GM04503 (cell line): ENCODE measurements at regions not wholly inside any gene's neighbourhood (a gene's known extent, or its start where the extent isn't known, plus 50 kb on each side); places are given as distances from the start of the nearest gene placed in this dataset.
"Not testable (repeated sequence)": the region's sequence is repeated elsewhere in the genome, so short reads cannot be mapped to it uniquely, and the experiment has no call there.

Source experiments
- DNase-seq: peaks from one replicate; pipeline ENCODE4 v3.0.0-alpha.2; 2012; ENCODE audit warnings: low read depth

GRCh38 chr2:111366641-111367029, 245.9 kb downstream of the BCL2L11 start:
- not testable (repeated sequence) for DNase-seq

- DNase-seq: not testable (repeated sequence)
Observed at GRCh38 chr2:111367080-111367479, 246.4 kb downstream of the BCL2L11 start.

- DNase-seq: not testable (repeated sequence)
Observed at GRCh38 chr2:111367871-111368270, 247.2 kb downstream of the BCL2L11 start.

DNA sequence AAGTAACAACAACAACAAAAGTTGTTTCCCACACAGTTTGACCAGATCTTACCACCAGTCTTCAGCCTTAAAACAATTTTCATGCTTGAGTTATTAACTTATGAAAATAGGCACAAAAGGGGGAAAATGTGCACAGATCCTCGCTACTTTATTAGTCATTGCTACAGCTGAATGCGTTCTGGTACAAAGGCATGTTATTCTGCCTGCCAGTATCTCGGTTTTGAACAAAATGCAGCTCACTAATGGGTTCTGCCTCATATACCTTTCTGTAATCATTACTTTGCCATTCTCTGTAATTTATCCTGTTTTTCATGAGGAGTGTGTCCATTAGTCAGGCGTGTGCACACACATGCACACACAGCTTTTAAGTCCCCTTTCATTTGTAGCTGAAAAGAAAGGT, 247.6 kb downstream of the BCL2L11 start:
- not testable (repeated sequence) for DNase-seq

- DNase-seq: not testable (repeated sequence)
Observed at GRCh38 chr2:111373060-111373459, 252.3 kb downstream of the BCL2L11 start.

GRCh38 chr2:111373989-111374388, 253.3 kb downstream of the BCL2L11 start:
- DNase-seq: not testable (repeated sequence)

DNA sequence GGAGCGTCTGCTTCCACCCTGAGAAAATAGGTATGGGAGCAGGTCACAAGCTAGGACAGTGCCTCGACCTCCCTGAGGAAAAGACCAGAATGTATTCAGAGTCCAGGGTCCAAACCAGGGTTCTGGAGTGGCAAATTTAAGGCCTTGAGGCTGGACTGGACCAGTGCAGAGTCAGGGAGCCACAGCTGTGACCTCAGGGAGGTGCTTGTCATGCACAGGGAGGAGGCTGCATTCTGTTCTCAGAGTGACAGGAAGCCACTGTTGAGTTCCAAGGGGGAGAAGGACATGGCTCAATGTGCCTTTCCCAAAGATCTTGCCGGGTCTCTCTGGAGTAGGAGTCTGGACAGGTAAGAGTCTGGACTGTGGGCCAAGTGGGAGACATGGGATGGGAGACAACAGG, 254.0 kb downstream of the BCL2L11 start:
- not testable (repeated sequence) for DNase-seq

- DNase-seq: not testable (repeated sequence)
Observed at GRCh38 chr2:111375320-111375883, 254.7 kb downstream of the BCL2L11 start.

DNA sequence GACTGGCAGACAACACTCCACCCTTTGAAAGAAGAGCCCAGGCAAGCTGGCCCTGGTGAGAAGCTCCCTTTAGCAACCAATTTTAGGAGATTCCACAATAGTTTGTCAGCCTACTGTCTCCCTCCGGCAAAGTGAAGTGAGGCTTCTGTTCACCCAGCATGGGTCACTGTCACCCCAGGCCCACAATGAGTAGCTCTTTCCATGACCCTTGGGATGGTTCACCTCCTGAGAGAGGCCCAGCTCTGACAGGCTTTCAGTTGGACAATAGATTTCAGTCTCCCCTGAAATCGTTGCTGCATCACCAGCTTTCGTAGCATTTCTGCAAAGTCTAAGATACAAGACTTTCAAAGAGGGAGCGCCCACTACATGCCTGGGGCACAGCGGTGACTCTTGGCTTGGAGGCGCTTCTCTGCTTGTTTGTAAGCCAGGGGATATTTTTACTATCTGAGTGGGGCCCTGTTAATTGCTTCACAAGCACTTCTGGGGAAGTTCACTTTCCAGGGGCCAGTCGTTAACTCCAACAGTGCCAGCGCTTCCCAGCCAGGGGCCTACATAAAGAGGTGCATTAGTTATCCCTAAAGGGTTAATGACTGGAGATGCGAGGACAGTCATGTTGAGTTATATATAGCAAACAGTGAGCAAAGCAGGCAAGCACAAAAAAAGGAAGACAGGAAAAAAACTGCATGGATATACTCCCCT, 255.7 kb downstream of the BCL2L11 start:
- not testable (repeated sequence) for DNase-seq

- DNase-seq: not testable (repeated sequence)
Observed at GRCh38 chr2:111376971-111377352, 256.2 kb downstream of the BCL2L11 start.

- not testable (repeated sequence) for DNase-seq
Observed at GRCh38 chr2:111377386-111377959, 256.8 kb downstream of the BCL2L11 start.

DNA sequence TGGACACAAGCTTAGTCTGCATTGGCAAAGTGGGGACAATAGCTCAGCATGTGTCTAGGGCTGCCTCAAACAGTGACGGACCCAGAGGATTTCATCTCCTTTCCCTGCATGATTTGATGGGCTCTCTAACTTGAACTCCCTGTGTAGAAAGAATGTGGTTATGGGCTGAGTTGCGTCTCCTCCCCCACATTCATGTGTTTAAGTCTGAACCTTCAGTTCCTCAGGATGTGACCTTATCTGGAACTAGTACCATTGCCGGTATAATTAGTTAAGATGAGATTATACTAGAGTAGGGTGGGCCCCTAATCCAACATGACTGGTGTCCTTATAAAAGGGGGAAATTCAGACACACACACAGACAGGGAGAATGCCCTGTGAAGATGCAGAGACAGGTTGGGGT, 257.6 kb downstream of the BCL2L11 start:
- not testable (repeated sequence) for DNase-seq

DNA sequence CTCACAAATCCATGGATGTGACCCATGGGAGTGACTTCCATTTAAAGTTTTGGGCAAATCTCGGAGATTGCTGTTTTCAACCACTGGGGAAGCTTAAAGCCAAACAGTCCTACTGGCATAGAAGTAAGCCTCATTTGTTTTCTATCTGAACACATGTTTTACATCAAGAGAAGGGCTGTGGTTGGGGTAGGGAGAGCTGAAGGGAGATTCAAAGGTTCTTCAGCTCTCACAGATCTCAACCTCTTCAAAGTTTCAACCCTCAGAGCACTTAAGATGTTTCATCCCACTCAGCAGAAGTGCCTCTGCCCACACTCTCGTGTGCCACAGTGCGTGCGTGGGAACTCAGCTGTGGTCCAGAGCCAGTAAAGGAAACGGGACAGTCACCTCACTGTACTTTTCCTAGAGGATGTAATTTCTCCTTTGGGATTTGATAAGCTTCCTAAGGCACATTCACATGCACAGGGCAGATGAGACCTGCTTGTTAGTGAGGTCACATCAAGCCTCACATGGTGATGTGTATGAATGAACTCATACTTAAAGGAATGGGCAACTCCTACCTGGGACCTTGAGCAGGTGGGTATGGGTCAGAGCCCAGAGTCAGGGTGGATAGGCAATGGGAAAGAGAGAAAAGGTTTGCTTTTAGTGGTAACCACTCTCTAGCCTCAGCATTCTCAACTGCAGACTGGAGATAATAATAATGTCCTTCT, 260.2 kb downstream of the BCL2L11 start:
- DNase-seq: not testable (repeated sequence)

GRCh38 chr2:111381530-111382306, 261.0 kb downstream of the BCL2L11 start:
- DNase-seq: not testable (repeated sequence)

- not testable (repeated sequence) for DNase-seq
Observed at GRCh38 chr2:111382507-111382906, 261.8 kb downstream of the BCL2L11 start.

- not testable (repeated sequence) for DNase-seq
Observed at GRCh38 chr2:111383311-111383710, 262.6 kb downstream of the BCL2L11 start.

- DNase-seq: not testable (repeated sequence)
Observed at GRCh38 chr2:111385226-111385957, 264.7 kb downstream of the BCL2L11 start.

DNA sequence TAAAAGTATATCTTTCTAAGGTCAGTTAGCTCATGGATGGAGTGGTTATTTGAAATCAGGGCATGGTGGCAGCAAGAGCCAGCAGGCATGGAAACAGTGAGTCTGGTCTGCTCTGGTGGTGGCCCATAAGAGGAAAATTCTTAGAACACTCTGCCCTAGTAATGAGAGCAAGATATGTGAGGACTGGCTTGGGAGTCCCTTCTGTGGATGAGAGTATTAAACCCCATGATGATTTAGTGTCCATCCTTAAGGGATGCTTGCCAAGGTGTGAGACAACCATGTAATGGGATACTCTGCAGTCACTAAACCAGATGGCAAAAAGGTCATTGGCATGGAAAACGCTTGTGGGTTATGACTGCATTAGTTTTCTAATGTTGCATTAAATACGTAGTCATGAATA, 269.9 kb downstream of the BCL2L11 start:
- not testable (repeated sequence) for DNase-seq

- DNase-seq: not testable (repeated sequence)
Observed at GRCh38 chr2:111395350-111396128, 274.8 kb downstream of the BCL2L11 start.

DNA sequence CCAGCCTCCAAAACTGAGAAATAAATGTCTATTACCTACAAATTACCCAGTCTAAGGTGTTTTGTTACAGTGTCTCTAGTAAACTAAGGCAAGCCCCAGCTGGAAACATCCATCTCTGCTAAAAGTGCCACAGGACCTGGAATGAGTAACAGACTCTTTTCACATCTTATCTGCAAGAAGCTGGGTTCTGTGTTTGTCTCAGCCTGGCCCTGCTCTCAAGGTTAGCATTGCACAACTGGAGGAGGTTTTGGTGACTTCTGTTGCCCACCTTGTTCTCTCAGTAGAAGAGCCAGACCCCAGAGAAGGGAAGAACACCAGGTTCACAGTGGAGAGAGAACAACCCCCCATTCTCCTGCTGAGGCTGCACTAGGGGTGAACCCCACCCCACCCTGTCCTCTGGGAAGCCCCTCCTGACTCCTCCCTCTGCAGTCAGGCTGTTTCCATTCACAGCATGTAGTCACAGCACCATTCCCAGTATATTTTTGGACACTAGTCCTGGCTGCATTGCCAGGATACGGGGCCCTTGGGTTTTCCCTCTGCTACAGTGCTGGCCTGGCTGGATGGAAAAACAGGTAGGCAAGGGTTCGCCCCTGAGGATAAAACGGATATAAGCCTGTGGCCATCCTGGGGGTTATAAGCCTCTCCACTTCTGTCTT, 280.0 kb downstream of the BCL2L11 start:
- DNase-seq: not testable (repeated sequence)
